ENCODE measurements at regions not wholly inside any gene's neighbourhood (a gene's known extent, or its start where the extent isn't known, plus 50 kb on each side); places are given as distances from the start of the nearest gene placed in this dataset.

- Histone ChIP-seq H3K27ac (no peak overlapping the region), H3K4me3 (no peak overlapping the region), H3K4me1 (no peaks in the 10 kb centered on the region), H3K27me3 (no peaks in the 10 kb centered on the region), H3K36me3 (no peaks in the 10 kb centered on the region), H3K9me3 (no peaks in the 10 kb centered on the region)
- no peak for DNase-seq
- ATAC-seq = peak in 2 of 4 donors; percentile 19 to 39
- whole genome bisulfite sequencing (ENCODE audit: insufficient coverage, low coverage, low lambda C conversion rate, missing lambda C conversion rate) = 79% methylated on average over 7 of the region's 7 CpGs
- intact Hi-C loops (cut with DNase I) = no loop called here
- TF ChIP-seq CTCF (IDR thresholded peaks at IDR 0.05) = no peak
Measured at GRCh38 chr11:15471048-15471894, 356.5 kb downstream of the INSC start.

- TF ChIP-seq CTCF (IDR thresholded peaks at IDR 0.05) (no peak), POLR2A (IDR thresholded peaks at IDR 0.05) (no peak)
- no peaks in the 10 kb centered on the region for H3K36me3 ChIP-seq
- no peaks in the 10 kb centered on the region for H3K4me1 ChIP-seq
- intact Hi-C loops (cut with DNase I) = no loop called here
- no peak overlapping the region for H3K27ac ChIP-seq
- no peaks in the 10 kb centered on the region for H3K27me3 ChIP-seq
- H3K9me3 ChIP-seq = no peaks in the 10 kb centered on the region
- H3K4me3 ChIP-seq = no peak overlapping the region
- WGBS (ENCODE audit: insufficient coverage, low coverage, low lambda C conversion rate, missing lambda C conversion rate) = 33% methylated on average over 5 of the region's 9 CpGs
- DNase-seq (no peak), ATAC-seq (peak in 2 of 4 donors; percentile 24 to 78)
Measured at GRCh38 chr11:15471895-15472799, 357.4 kb downstream of the INSC start.

- TF ChIP-seq CTCF (IDR thresholded peaks at IDR 0.05) = no peak
- no peak for TF ChIP-seq POLR2A (IDR thresholded peaks at IDR 0.05)
- Histone ChIP-seq H3K9me3 (no peaks in the 10 kb centered on the region), H3K4me1 (no peaks in the 10 kb centered on the region), H3K36me3 (no peaks in the 10 kb centered on the region), H3K27me3 (no peaks in the 10 kb centered on the region), H3K4me3 (no peak overlapping the region), H3K27ac (no peak overlapping the region)
- ATAC-seq (no peak), DNase-seq (no peak)
- 64% methylated on average over 6 of the region's 8 CpGs for WGBS (ENCODE audit: insufficient coverage, low coverage, low lambda C conversion rate, missing lambda C conversion rate)
- intact Hi-C loops (cut with DNase I) = no loop called here
Measured at GRCh38 chr11:15473954-15474837, 359.5 kb downstream of the INSC start.

GRCh38 chr11:15476371-15476917 lies 361.7 kb downstream of the INSC start:
- Histone ChIP-seq H3K27ac (no peak overlapping the region), H3K9me3 (no peaks in the 10 kb centered on the region), H3K4me1 (peaks cover 0 to 5% (median 2%) of the 10 kb centered on the region in 4 donors), H3K4me3 (no peak overlapping the region), H3K27me3 (no peaks in the 10 kb centered on the region), H3K36me3 (no peaks in the 10 kb centered on the region)
- no peak for TF ChIP-seq POLR2A (IDR thresholded peaks at IDR 0.05)
- no peak for TF ChIP-seq CTCF (IDR thresholded peaks at IDR 0.05)
- ATAC-seq (no peak), DNase-seq (no peak)
- WGBS (ENCODE audit: insufficient coverage, low coverage, low lambda C conversion rate, missing lambda C conversion rate) = 70% methylated on average over 4 of the region's 5 CpGs
- intact Hi-C loops (cut with DNase I) = no loop called here

Data from right lobe of liver (tissue), 6 donors.